Esophagus muscularis mucosa (tissue), 4 donors: ENCODE measurements at regions not wholly inside any gene's neighbourhood (a gene's known extent, or its start where the extent isn't known, plus 50 kb on each side); places are given as distances from the start of the nearest gene placed in this dataset.

Experiments used
- DNase-seq: peaks from one replicate; pipeline ENCODE4 v3.0.0-alpha.2; 2017; ENCODE audit errors: extremely low spot score
- H3K27ac ChIP-seq, 4 donors: fragments of 200-600 bp; sonication (generic); replicated peaks in 1 of 4; 1 replicate in 3 of 4; 2 replicates in 1 of 4; pipeline ENCODE4 v1.5.1; 2016 to 2019; ENCODE audit warnings: mild to moderate bottlenecking in 1 of 4
- H3K27me3 ChIP-seq, 4 donors: fragments of 200-600 bp; sonication (generic); one replicate each; pipeline versions ENCODE4 v1.5.1 to v1.6.0; 2016 to 2019
- H3K36me3 ChIP-seq, 4 donors: fragments of 200-600 bp; sonication (generic); one replicate each; pipeline ENCODE4 v1.5.1; 2016 to 2019
- H3K4me1 ChIP-seq, 4 donors: fragments of 200-600 bp; sonication (generic); one replicate each; pipeline ENCODE4 v1.5.1; 2016 to 2019
- H3K4me3 ChIP-seq, 4 donors: fragments of 200-600 bp; sonication (generic); 1 replicate in 2 of 4; 2 replicates in 2 of 4; pipeline ENCODE4 v1.5.1; 2016 to 2019; ENCODE audit warnings: mild to moderate bottlenecking in 4 of 4, moderate library complexity in 1 of 4
- H3K9me3 ChIP-seq, 4 donors: fragments of 200-600 bp; sonication (generic); 1 replicate in 3 of 4; 2 replicates in 1 of 4; pipeline ENCODE4 v1.5.1; 2016 to 2019
- CTCF ChIP-seq, 3 experiments: fragments of 200-600 bp in 2 of 3; fragments of 450-650 bp in 1 of 3; sonication (generic) in 2 of 3; IDR thresholded peaks; one replicate each; pipeline ENCODE4 v1.5.1; 2017 to 2019; ENCODE audit warnings: antibody characterized with exemption in 3 of 3, mild to moderate bottlenecking in 2 of 3, moderate library complexity in 1 of 3
- EP300 ChIP-seq: sonication (generic); formaldehyde crosslinking; IDR thresholded peaks from one replicate; pipeline ENCODE4 v1.6.1; 2017; ENCODE audit warnings: antibody characterized with exemption
- POLR2A ChIP-seq: fragments of 450-650 bp; IDR thresholded peaks from one replicate; pipeline ENCODE4 v1.6.1; 2017; ENCODE audit warnings: antibody characterized with exemption, moderate library complexity, mild to moderate bottlenecking, low read depth
- POLR2AphosphoS5 ChIP-seq, 2 donors: sonication (generic); formaldehyde crosslinking; IDR thresholded peaks; one replicate each; pipeline ENCODE4 v1.6.1; 2017; ENCODE audit warnings: antibody characterized with exemption in 2 of 2
- WGBS: methylation state at CpG from one replicate; pipeline ENCODE4 v1.1.5; 2018; 5-methylcytosine and 5-hydroxymethylcytosine counted together
- intact Hi-C: fragments of 100-400 bp; cut with DNase I; formaldehyde crosslinking; loops from one replicate; pipeline ENCODE4 v1.15.1; 2023

- WGBS, result 92% methylated on average over 15 of the region's 15 CpGs
- Histone ChIP-seq H3K4me3 (no peak overlapping the region), H3K36me3 (peaks cover 0 to 5% (median 1%) of the 10 kb centered on the region in 4 donors), H3K27ac (no peak overlapping the region), H3K9me3 (no peaks in the 10 kb centered on the region), H3K4me1 (peaks cover 9 to 42% (median 31%) of the 10 kb centered on the region in 4 donors), H3K27me3 (no peaks in the 10 kb centered on the region)
- intact Hi-C loops, result no loop called here
- no peak for TF ChIP-seq EP300
- no peak for TF ChIP-seq POLR2AphosphoS5 (IDR thresholded peaks at IDR 0.05)
- no peak for TF ChIP-seq CTCF (IDR thresholded peaks at IDR 0.05)
- no peak for TF ChIP-seq POLR2A
- no peak for DNase-seq
These were observed 207.0 kb downstream of the GLI2 start for GRCh38 chr2:120942658-120943057.

GRCh38 chr2:120943403-120944034, 207.9 kb downstream of the GLI2 start:
- no peak overlapping the region for H3K27ac ChIP-seq
- H3K9me3 ChIP-seq, result no peaks in the 10 kb centered on the region
- H3K36me3 ChIP-seq, result peaks cover 0 to 5% (median 1%) of the 10 kb centered on the region in 4 donors
- H3K4me1 ChIP-seq, result peaks cover under 1 to 33% (median 23%) of the 10 kb centered on the region in 4 donors
- intact Hi-C loops, result no loop called here
- no peak for TF ChIP-seq POLR2A
- no peak for TF ChIP-seq CTCF (IDR thresholded peaks at IDR 0.05)
- TF ChIP-seq EP300, result no peak
- TF ChIP-seq POLR2AphosphoS5 (IDR thresholded peaks at IDR 0.05), result no peak
- H3K4me3 ChIP-seq, result no peak overlapping the region
- no peaks in the 10 kb centered on the region for H3K27me3 ChIP-seq
- WGBS, result 84% methylated on average over 5 of the region's 9 CpGs
- DNase-seq, result no peak

GRCh38 chr2:120944575-120944974, 208.9 kb downstream of the GLI2 start:
- 77% methylated on average over 6 of the region's 8 CpGs for WGBS
- no peak for DNase-seq
- no peak for TF ChIP-seq POLR2AphosphoS5 (IDR thresholded peaks at IDR 0.05)
- TF ChIP-seq POLR2A, result no peak
- no peak for TF ChIP-seq CTCF (IDR thresholded peaks at IDR 0.05)
- TF ChIP-seq EP300, result no peak
- Histone ChIP-seq H3K9me3 (no peaks in the 10 kb centered on the region), H3K27me3 (no peaks in the 10 kb centered on the region), H3K36me3 (peaks cover 0 to 5% (median 1%) of the 10 kb centered on the region in 4 donors), H3K4me1 (peaks cover 0 to 23% (median 14%) of the 10 kb centered on the region in 4 donors), H3K27ac (no peak overlapping the region), H3K4me3 (no peak overlapping the region)
- intact Hi-C loops, result no loop called here

- H3K27ac ChIP-seq, result no peak overlapping the region
- H3K36me3 ChIP-seq, result peaks cover 0 to 5% (median 1%) of the 10 kb centered on the region in 4 donors
- no peaks in the 10 kb centered on the region for H3K9me3 ChIP-seq
- no peak for DNase-seq
- intact Hi-C loops, result no loop called here
- 83% methylated on average over 6 of the region's 10 CpGs for WGBS
- H3K27me3 ChIP-seq, result no peaks in the 10 kb centered on the region
- H3K4me3 ChIP-seq, result no peak overlapping the region
- TF ChIP-seq CTCF (IDR thresholded peaks at IDR 0.05) (no peak), EP300 (no peak), POLR2AphosphoS5 (IDR thresholded peaks at IDR 0.05) (no peak), POLR2A (no peak)
- H3K4me1 ChIP-seq, result peaks cover 0 to 18% (median 9%) of the 10 kb centered on the region in 4 donors
These were observed 209.4 kb downstream of the GLI2 start for GRCh38 chr2:120945091-120945490.
